SK-N-MC (cell line): ENCODE measurements at regions not wholly inside any gene's neighbourhood (a gene's known extent, or its start where the extent isn't known, plus 50 kb on each side); places are given as distances from the start of the nearest gene placed in this dataset.
"Not testable (repeated sequence)": the region's sequence is repeated elsewhere in the genome, so short reads cannot be mapped to it uniquely, and the experiment has no call there.

Source experiments
- DNase-seq: peaks from one replicate; pipeline ENCODE4 v3.0.0-alpha.2; 2011; ENCODE audit warnings: low read depth, low spot score
- H3K27ac ChIP-seq: fragments of 200-600 bp; sonication (generic); 2 replicates; pipeline ENCODE4 v1.5.1; 2016; ENCODE audit warnings: mixed run types
- H3K36me3 ChIP-seq: fragments of 200-600 bp; sonication (generic); 2 replicates; pipeline ENCODE4 v1.6.1; 2017; ENCODE audit warnings: antibody characterized with exemption, low read length, mixed read lengths; ENCODE audit not compliant: insufficient read depth
- H3K4me3 ChIP-seq: fragments of 200-600 bp; sonication (generic); 2 replicates; pipeline ENCODE4 v1.5.1; 2016
- H3K9ac ChIP-seq: fragments of 200-600 bp; sonication (generic); 2 replicates; pipeline ENCODE4 v1.8.0; 2017; ENCODE audit warnings: mixed run types, mixed read lengths; ENCODE audit not compliant: insufficient read length
- H3K9me3 ChIP-seq: fragments of 200-600 bp; sonication (generic); 2 replicates; pipeline ENCODE4 v1.6.1; 2017; ENCODE audit warnings: low read depth, mild to moderate bottlenecking, antibody characterized with exemption, low read length, moderate library complexity, mixed read lengths
- EZH2 ChIP-seq: fragments of 200-600 bp; sonication (generic); IDR thresholded peaks from one replicate; pipeline ENCODE4 v1.6.1; 2017; ENCODE audit warnings: antibody characterized with exemption
- FOXP2 ChIP-seq: optimal IDR thresholded peaks from 2 replicates; pipeline ENCODE3; 2011; ENCODE audit warnings: mild to moderate bottlenecking, moderate library complexity; ENCODE audit not compliant: insufficient read depth; ENCODE audit errors: extremely low read length, control extremely low read depth
- POLR2AphosphoS5 ChIP-seq: IDR thresholded peaks from 2 replicates; pipeline ENCODE4 v1.6.1; 2012; ENCODE audit warnings: mild to moderate bottlenecking, low read depth, low read length, borderline replicate concordance

DNA sequence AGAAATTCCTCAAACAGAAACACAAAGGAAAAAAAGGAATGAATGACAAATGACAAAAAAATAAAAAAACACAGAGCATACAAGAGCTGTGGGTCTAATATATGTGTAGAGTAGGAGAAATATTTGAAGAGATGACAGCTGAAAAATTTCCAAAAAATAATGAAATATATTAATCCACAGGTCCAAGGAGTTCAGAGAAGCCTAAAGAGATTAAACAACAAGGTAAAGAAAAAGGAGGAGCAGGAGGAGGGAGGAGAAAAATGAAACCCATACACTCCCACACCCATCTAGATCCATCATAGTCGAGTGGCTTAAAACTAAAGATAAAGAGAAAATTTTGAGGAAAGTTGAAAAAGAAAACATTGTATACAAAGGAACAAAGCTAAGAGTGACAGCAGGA is 182.4 kb upstream of the MAP3K1 start:
- H3K9ac ChIP-seq, result no peak overlapping the region
- TF ChIP-seq EZH2 (no peak), POLR2AphosphoS5 (no peak), FOXP2 (no peak)
- H3K36me3 ChIP-seq, result no peaks in the 10 kb centered on the region
- H3K27ac ChIP-seq, result no peak overlapping the region
- H3K4me3 ChIP-seq, result no peak overlapping the region
- no peak for DNase-seq
- no peaks in the 10 kb centered on the region for H3K9me3 ChIP-seq

DNA sequence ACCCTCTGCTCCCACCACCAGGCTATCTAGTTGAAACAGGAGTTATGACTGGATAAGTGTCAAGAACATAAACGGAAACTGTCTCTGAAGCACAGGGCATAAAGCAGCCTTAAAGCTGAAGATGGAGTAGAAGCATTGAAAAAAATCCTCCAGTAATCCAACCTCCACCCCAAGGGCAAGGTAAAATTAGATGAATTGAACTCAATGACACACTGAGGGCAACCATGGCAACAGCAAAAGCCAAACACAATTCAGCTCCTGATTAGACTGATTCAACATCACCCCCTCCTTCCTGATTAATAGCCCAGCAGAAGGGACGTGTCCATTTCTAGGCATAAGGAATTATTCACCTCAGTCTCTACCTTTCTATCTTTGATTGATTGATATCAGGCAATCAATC is 183.2 kb upstream of the MAP3K1 start:
- Histone ChIP-seq H3K4me3 (no peak overlapping the region), H3K27ac (no peak overlapping the region), H3K36me3 (no peaks in the 10 kb centered on the region), H3K9ac (no peak overlapping the region), H3K9me3 (no peaks in the 10 kb centered on the region)
- no peak for DNase-seq
- TF ChIP-seq FOXP2 (no peak), EZH2 (no peak), POLR2AphosphoS5 (no peak)

DNA sequence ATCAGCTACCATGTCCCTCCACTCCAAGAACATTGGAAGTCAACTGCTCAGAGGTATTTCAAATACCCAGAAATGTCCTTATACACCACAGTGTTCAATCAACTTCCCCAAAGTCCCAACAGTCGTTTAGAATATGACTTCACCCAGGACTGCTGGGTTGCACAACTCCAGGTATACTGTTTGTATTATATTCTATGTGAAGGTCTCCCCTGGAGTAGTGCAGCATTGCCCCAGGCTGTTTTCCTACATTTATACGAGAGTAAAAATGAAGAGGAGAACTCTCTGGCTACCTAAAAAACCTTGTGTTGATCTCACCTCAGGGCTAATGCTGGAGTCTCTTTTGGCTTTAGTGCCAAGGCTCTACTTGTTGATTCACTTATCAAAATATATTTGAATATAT is 183.6 kb upstream of the MAP3K1 start:
- no peak for TF ChIP-seq FOXP2
- TF ChIP-seq EZH2, result no peak
- TF ChIP-seq POLR2AphosphoS5, result no peak
- Histone ChIP-seq H3K9ac (no peak overlapping the region), H3K36me3 (no peaks in the 10 kb centered on the region), H3K27ac (no peak overlapping the region), H3K4me3 (no peak overlapping the region), H3K9me3 (no peaks in the 10 kb centered on the region)
- no peak for DNase-seq

DNA sequence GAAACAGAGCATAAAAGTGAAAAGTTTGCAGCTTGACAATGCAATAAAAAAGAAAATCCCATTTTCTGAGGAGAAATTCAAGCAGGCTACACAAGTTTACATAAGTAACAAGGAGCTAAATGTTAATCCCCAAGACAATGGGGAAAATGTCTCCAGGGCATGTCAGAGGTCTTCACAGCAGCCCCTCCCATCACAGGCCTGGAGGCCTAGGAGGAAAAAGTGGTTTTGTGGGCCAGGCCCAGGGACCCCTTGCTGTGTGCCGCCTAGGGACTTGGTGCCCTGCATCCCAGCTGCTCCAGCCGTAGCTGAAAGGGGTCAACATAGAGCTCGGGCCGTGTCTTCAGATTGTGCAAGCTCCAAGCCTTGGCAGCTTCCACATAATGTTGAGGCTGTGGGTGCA is 186.7 kb upstream of the MAP3K1 start:
- not testable (repeated sequence) for H3K9ac ChIP-seq, H3K36me3 ChIP-seq, H3K27ac ChIP-seq, DNase-seq, H3K9me3 ChIP-seq, H3K4me3 ChIP-seq

DNA sequence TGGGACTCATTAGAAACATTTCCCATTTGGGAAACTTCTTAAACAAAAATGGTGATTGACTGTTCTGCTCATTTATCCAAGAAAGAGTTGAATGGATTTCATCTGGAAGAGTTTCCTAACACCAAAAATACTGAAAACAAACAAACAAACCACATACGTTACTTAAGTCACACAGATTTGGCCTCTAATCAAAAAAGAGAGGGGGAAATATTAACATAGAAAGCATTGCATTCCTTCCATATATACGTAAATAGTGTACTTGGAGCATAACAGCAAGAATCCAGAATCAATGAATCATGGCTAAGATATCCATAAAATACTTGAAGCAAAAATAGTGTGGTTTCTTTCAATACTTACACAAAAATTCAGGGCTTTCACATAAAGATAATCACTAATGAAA is 189.8 kb upstream of the MAP3K1 start:
- no peak for DNase-seq
- no peak overlapping the region for H3K27ac ChIP-seq
- no peak overlapping the region for H3K4me3 ChIP-seq
- no peaks in the 10 kb centered on the region for H3K9me3 ChIP-seq
- H3K9ac ChIP-seq, result no peak overlapping the region
- no peak for TF ChIP-seq POLR2AphosphoS5
- no peaks in the 10 kb centered on the region for H3K36me3 ChIP-seq

DNA sequence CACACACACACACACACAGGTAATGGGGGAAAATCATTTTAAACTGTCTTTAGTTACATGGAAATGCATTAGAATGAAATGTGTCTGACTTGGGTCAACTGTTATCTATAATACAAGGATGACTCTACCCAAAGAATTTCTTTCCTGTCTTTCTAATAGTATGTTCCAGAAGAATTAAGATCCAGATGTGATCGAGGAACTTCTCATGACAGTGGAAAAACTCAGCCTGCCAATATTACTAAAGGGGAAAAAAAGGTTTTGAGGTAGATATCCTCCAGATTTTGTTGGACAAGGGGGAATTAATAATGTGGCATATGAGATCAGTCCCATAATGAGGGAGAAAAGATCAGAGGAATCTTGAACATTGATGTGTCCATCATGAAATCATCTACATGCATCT is 190.6 kb upstream of the MAP3K1 start:
- TF ChIP-seq POLR2AphosphoS5 (no peak), FOXP2 (no peak), EZH2 (no peak)
- Histone ChIP-seq H3K36me3 (no peaks in the 10 kb centered on the region), H3K9ac (no peak overlapping the region), H3K27ac (no peak overlapping the region), H3K9me3 (no peaks in the 10 kb centered on the region), H3K4me3 (no peak overlapping the region)
- DNase-seq, result no peak

DNA sequence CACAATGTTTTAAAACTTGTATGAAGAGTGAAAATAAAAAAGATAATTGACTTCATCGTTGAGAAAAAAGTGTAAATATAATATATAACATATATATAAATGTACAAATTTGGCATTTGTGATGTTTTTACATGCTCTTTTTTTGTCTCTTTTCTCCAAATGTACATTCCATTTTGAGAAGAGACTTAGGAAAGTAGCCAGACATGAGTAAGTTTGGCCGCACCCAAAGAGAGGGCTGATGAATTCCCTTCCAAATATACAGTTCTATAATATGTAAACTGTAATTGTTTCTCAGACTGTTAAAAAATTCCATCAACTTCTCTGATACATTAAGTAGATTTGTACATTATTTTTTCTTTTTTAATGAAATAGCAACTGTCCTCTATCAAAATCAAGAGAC is 193.2 kb upstream of the MAP3K1 start:
- TF ChIP-seq EZH2 (no peak), POLR2AphosphoS5 (no peak), FOXP2 (no peak)
- Histone ChIP-seq H3K36me3 (no peaks in the 10 kb centered on the region), H3K9ac (no peak overlapping the region), H3K4me3 (no peak overlapping the region), H3K27ac (no peak overlapping the region), H3K9me3 (no peaks in the 10 kb centered on the region)
- no peak for DNase-seq

DNA sequence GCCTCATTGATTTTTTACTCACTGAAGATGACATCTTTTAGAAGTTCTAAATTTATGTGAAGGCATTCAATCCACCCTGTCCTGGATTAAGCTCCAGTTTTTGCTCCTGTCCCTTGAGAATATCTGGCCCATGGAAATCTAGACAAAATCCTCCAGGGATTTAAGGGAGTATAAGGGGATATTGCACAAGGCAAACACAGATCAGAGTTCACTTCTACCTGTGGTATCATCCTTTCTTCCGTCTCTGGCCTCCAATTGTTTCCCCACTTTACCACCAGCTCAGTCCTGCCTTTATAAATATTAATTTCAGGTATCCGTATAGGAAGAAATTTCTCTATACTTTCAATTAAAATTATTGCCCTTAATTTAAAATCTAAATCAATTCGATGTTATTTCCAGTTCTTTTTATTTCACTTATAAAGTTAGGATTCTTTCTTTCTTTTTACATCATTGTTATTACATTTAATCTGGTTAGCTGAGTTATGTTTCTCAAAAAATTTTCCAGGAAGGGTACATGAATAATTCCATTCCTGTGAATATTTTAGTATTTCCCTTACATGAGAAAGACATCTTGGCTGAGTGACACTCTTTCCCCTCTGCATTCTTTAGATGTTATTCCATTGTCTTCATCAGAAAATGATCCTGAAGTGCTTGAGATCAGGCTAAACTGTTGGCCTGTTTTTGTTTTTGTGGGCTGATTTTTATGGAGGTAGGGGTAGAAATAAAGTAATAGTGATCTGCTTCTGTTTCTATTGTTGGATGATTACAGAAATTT is 194.3 kb upstream of the MAP3K1 start:
- Histone ChIP-seq H3K4me3 (no peak overlapping the region), H3K9ac (no peak overlapping the region), H3K27ac (no peak overlapping the region), H3K9me3 (no peaks in the 10 kb centered on the region), H3K36me3 (no peaks in the 10 kb centered on the region)
- no peak for TF ChIP-seq POLR2AphosphoS5
- no peak for TF ChIP-seq FOXP2
- TF ChIP-seq EZH2, result no peak
- DNase-seq, result no peak

DNA sequence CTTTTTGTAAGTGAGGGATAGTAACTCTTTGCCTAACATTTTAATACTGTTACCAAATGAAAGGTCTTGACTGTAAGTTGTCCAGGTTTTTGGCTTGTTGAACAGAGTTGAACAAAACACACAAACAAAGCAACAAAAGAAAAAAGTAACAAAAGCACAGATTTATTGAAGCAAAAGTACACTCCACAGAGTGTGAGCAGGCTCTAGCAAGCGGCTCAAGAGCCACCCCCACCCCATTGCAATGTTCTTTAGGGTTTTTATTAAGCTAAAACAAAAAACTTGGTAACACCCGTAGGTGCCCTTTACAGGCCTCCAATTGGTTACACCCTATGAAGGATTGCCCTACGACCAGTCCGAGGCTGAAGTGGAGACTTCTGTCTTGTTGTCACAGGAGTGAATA is 197.4 kb upstream of the MAP3K1 start:
- Histone ChIP-seq H3K9ac (no peak overlapping the region), H3K27ac (no peak overlapping the region), H3K4me3 (no peak overlapping the region), H3K36me3 (no peaks in the 10 kb centered on the region), H3K9me3 (no peaks in the 10 kb centered on the region)
- TF ChIP-seq FOXP2, result no peak
- no peak for TF ChIP-seq EZH2
- no peak for TF ChIP-seq POLR2AphosphoS5
- no peak for DNase-seq
